ENCODE measurements at regions not wholly inside any gene's neighbourhood (a gene's known extent, or its start where the extent isn't known, plus 50 kb on each side); places are given as distances from the start of the nearest gene placed in this dataset.

- TF ChIP-seq POLR2A (IDR thresholded peaks at IDR 0.05) (no peak), CTCF (IDR thresholded peaks at IDR 0.05 in 4 of 5, conservative IDR thresholded peaks at IDR 0.05 in 1 of 5) (no peak)
These were observed 201.4 kb downstream of the CHD9NB start for GRCh38 chr16:52851211-52851740.
